ENCODE measurements at regions not wholly inside any gene's neighbourhood (a gene's known extent, or its start where the extent isn't known, plus 50 kb on each side); places are given as distances from the start of the nearest gene placed in this dataset.

DNA sequence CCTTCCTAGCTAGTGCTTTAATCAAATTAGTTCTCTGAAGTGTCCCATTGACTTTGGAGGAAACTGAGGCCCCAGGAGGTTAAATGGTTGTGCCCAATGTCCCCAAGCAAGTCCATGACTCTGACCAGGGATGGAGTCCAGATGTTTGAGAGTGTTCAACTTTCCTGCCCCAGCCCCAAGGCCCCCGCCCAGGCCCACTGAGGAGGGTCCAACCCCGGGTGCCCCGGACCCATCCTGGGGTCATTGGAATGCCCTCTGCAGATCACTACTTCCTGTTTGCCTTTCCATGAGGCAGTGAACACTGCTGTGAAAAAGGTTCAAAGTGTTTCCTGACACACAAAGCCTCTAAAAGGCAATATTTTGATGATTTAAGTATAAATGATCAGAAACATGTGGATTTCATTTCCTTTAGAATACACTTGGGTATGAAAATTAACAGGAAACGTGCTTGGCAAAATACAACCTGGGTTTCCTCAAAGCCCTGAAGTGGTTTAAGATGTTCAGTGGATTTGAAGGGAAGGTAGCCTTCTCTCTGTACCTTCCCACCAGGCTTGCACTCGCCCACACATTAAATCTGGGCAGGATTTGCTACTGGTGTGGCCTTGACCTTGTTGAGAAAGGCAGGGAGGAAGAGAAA is 335.7 kb downstream of the TSHZ3 start:
- H3K4me1 Mint-ChIP-seq, result no peaks in the 10 kb centered on the region
- peaks cover 7% of the 10 kb centered on the region for H3K27me3 Mint-ChIP-seq (ENCODE audit: insufficient read depth, low read depth, poor library complexity)
- Histone ChIP-seq H3K27ac (ENCODE audit: low read depth) (no peak overlapping the region), H4K20me1 (replicated peaks; ENCODE audit: insufficient read depth) (no peaks in the 10 kb centered on the region), H3K79me2 (replicated peaks; ENCODE audit: insufficient read depth) (no peaks in the 10 kb centered on the region), H3K27me3 (ENCODE audit: insufficient read depth) (no peaks in the 10 kb centered on the region), H2AFZ (no peak overlapping the region), H3K9me2 (ENCODE audit: insufficient read depth) (0 out of 2 replicates have a peak, but pooled peaks cover 4% of the 10 kb centered on the region), H3K4me1 (ENCODE audit: insufficient read depth) (no peaks in the 10 kb centered on the region), H3K36me3 (ENCODE audit: insufficient read depth) (no peaks in the 10 kb centered on the region), H3F3A (replicated peaks; ENCODE audit: low read depth) (no peaks in the 10 kb centered on the region), H3K4me3 (no peak overlapping the region), H3K4me2 (no peak overlapping the region)
- H3K4me3 Mint-ChIP-seq, result no peak overlapping the region
- no peaks in the 10 kb centered on the region for H3K36me3 Mint-ChIP-seq (ENCODE audit: low read depth)
- no peak overlapping the region for H3K27ac Mint-ChIP-seq
- TF ChIP-seq ZNF114 (CRISPR knock-in tag; IDR thresholded peaks at IDR 0.05) (no peak), ZNF462 (CRISPR knock-in tag; IDR thresholded peaks at IDR 0.05) (no peak), POLR2AphosphoS5 (IDR thresholded peaks at IDR 0.05; ENCODE audit: low read depth) (no peak), EZH2phosphoT487 (IDR thresholded peaks at IDR 0.05; ENCODE audit: unreplicated experiment) (no peak), REST (IDR thresholded peaks at IDR 0.05; ENCODE audit: unreplicated experiment) (no peak), ZNF331 (CRISPR knock-in tag; IDR thresholded peaks at IDR 0.05; ENCODE audit: low read depth) (no peak), CREB1 (CRISPR knock-in tag; IDR thresholded peaks at IDR 0.05; ENCODE audit: low read depth) (no peak), JUNB (IDR thresholded peaks at IDR 0.05; ENCODE audit: unreplicated experiment) (no peak), NANOG (IDR thresholded peaks at IDR 0.05; ENCODE audit: borderline replicate concordance) (no peak), STAT1 (IDR thresholded peaks at IDR 0.05; ENCODE audit: unreplicated experiment) (no peak)
- TF ChIP-seq, protein P1, sequence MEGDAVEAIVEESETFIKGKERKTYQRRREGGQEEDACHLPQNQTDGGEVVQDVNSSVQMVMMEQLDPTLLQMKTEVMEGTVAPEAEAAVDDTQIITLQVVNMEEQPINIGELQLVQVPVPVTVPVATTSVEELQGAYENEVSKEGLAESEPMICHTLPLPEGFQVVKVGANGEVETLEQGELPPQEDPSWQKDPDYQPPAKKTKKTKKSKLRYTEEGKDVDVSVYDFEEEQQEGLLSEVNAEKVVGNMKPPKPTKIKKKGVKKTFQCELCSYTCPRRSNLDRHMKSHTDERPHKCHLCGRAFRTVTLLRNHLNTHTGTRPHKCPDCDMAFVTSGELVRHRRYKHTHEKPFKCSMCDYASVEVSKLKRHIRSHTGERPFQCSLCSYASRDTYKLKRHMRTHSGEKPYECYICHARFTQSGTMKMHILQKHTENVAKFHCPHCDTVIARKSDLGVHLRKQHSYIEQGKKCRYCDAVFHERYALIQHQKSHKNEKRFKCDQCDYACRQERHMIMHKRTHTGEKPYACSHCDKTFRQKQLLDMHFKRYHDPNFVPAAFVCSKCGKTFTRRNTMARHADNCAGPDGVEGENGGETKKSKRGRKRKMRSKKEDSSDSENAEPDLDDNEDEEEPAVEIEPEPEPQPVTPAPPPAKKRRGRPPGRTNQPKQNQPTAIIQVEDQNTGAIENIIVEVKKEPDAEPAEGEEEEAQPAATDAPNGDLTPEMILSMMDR (conservative IDR thresholded peaks at IDR 0.05; ENCODE audit: low read depth in 2 of 2), result no peak
- TF ChIP-seq, protein P2, sequence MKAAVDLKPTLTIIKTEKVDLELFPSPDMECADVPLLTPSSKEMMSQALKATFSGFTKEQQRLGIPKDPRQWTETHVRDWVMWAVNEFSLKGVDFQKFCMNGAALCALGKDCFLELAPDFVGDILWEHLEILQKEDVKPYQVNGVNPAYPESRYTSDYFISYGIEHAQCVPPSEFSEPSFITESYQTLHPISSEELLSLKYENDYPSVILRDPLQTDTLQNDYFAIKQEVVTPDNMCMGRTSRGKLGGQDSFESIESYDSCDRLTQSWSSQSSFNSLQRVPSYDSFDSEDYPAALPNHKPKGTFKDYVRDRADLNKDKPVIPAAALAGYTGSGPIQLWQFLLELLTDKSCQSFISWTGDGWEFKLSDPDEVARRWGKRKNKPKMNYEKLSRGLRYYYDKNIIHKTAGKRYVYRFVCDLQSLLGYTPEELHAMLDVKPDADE (IDR thresholded peaks at IDR 0.05), result no peak
- no peak for ATAC-seq
- DNase-seq (ENCODE audit: low spot score), result no peak
- H3K9me3 Mint-ChIP-seq, result no peaks in the 10 kb centered on the region; the same call in 1 of the 3 replicates
